ENCODE measurements at regions not wholly inside any gene's neighbourhood (a gene's known extent, or its start where the extent isn't known, plus 50 kb on each side); places are given as distances from the start of the nearest gene placed in this dataset.

DNA sequence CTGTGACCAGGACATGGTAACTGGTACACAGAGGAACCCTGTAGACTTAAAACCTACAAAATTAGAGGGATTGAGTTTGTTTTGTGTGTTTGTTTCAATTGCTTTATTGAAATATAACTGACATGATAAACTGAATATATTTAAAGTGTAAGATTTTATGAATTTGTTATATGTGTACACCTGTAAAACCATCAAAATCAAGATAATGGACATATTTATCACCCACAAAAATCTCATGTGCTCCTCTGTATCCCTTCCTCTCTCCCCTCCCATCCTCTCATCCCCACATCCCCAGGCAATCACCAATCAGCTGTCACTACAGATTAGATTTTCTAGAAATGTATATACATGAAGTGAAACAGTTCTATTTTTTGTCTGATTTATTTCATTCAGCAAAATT lies 565.5 kb downstream of the NOVA1 start:
- DNase-seq (ENCODE audit: low read depth) = no peak

DNA sequence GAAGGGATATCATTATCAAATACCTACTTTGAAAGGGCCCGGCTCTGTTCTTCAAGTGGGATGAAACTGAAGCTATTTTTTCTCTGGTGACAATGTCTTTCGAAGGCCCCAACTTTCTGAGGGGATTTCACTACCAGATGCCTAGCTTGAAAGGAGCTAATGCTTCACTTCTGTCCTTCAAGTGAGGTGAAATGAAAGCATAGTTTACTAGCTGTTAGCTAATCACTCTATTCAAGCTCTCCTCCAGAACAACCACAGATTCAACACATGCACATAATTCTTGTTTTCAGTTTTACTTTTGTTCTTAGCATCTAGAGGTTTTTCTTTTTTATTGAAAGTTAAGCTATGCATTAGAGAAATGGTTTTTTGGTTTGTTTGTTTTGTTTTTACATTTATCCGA lies 571.4 kb downstream of the NOVA1 start:
- TF ChIP-seq, protein P1, sequence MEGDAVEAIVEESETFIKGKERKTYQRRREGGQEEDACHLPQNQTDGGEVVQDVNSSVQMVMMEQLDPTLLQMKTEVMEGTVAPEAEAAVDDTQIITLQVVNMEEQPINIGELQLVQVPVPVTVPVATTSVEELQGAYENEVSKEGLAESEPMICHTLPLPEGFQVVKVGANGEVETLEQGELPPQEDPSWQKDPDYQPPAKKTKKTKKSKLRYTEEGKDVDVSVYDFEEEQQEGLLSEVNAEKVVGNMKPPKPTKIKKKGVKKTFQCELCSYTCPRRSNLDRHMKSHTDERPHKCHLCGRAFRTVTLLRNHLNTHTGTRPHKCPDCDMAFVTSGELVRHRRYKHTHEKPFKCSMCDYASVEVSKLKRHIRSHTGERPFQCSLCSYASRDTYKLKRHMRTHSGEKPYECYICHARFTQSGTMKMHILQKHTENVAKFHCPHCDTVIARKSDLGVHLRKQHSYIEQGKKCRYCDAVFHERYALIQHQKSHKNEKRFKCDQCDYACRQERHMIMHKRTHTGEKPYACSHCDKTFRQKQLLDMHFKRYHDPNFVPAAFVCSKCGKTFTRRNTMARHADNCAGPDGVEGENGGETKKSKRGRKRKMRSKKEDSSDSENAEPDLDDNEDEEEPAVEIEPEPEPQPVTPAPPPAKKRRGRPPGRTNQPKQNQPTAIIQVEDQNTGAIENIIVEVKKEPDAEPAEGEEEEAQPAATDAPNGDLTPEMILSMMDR (IDR thresholded peaks at IDR 0.05; ENCODE audit: insufficient read depth, low read depth, low read length) = no peak
- no peak for DNase-seq (ENCODE audit: low read depth)
- H3K4me3 ChIP-seq (ENCODE audit: low read depth, low read length) = no peak overlapping the region

More for the DNA sequence above, 565.5 kb downstream of the NOVA1 start:
- H3K4me3 ChIP-seq (ENCODE audit: low read depth, low read length) = no peak overlapping the region
- TF ChIP-seq, protein P1 (IDR thresholded peaks at IDR 0.05; ENCODE audit: insufficient read depth, low read depth, low read length) = no peak

DNA sequence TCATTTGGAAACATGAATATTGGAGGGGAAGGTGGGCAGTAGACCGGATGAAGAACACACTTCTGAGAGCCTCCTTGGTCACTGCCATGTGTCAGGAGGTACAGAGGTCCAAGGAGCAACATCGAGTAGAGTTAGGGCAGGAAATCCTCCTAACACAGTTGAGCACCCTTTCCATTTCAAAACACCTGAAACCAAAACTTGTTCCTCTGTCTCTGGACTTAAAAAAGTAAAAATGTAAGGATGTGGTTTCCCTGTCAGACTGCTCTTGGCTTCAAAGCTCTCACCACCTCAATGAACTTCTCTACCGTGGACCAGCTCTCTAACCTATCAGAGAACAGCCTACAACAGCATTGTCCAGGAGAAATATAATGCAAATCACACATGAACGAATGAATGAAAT lies 573.9 kb downstream of the NOVA1 start:
- H3K4me3 ChIP-seq (ENCODE audit: low read depth, low read length) = no peak overlapping the region
- TF ChIP-seq, protein P1 (IDR thresholded peaks at IDR 0.05; ENCODE audit: insufficient read depth, low read depth, low read length) = no peak
- no peak for DNase-seq (ENCODE audit: low read depth)

DNA sequence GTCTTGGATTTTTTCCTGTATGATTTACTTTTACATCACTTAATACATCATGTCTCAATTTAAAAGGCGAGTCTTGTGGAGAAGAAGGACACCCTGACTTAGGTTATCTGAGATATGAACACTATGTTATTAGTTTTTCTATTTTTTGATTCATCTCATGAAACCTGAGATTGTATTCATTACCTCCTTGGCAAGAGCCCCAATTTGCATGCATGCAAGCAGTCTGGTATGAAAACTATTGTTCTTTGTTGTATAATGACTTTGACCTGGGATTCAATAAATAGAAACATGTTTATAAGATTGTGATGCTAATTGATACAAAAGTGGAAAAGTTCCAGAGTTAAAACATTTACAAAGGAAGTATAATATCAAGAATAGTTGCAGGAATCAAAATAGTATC lies 576.1 kb downstream of the NOVA1 start:
- TF ChIP-seq, protein P1 (IDR thresholded peaks at IDR 0.05; ENCODE audit: insufficient read depth, low read depth, low read length) = no peak
- H3K4me3 ChIP-seq (ENCODE audit: low read depth, low read length) = no peak overlapping the region
- no peak for DNase-seq (ENCODE audit: low read depth)

DNA sequence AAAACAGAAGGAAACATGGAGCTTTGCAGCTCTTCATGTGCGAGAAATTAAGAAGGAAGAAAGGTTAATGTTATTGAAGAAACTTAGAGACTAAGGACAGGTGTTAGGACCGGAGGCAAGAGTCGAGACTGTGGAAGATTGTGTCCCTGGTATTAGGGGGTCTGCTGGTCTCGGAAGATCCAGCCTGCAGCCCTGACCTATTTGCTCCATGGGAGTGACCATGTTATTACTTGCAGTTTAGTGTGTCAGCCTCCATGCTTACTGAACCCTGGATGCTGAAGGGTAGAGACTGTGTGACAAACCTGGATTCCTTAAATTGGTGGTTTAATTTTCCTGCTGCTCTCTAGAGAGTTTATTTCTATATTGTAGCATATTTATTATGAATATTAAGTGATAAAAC lies 580.6 kb downstream of the NOVA1 start:
- H3K4me3 ChIP-seq (ENCODE audit: low read depth, low read length) = no peak overlapping the region
- no peak for DNase-seq (ENCODE audit: low read depth)
- TF ChIP-seq, protein P1 (IDR thresholded peaks at IDR 0.05; ENCODE audit: insufficient read depth, low read depth, low read length) = no peak

DNA sequence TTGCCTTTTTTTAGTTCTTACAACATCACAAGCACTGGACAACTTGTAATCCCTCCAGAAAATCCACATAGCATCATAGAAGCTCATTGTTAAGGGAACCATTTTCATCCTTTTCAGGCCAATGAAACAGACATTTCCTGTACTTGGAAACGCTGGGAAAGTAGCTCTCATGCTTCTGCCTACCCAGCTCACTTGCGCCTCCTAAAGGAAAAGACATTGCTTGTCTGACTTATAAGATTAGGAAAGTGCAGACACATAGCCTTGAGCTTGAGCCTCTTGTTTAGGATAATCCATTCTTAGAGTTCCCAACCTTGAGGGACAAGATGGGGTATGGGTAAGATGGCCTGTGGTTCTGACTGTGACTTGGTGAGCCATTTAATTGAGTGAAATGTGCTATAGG lies 589.5 kb downstream of the NOVA1 start:
- peak; percentile 1 for DNase-seq (ENCODE audit: low read depth)
- TF ChIP-seq, protein P1 (IDR thresholded peaks at IDR 0.05; ENCODE audit: insufficient read depth, low read depth, low read length) = no peak
- no peak overlapping the region for H3K4me3 ChIP-seq (ENCODE audit: low read depth, low read length)

DNA sequence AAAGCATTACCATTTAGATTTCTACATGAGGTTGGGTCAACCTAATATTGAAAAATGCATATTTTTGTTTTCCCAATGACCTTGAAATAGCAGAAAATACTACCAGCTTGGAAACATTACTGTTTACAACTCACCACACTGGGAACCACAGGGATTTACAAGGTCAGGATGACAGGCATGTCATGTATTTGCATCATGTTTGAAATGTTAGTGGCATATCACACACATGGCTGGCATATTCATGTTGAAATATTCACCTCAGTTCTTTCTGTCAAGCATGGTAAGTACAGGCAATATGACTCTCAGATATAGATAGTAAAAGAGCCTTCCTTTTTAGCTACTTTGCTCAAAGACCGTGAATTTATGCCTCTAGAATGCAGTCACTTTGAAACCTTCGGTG lies 593.5 kb downstream of the NOVA1 start:
- TF ChIP-seq, protein P1 (IDR thresholded peaks at IDR 0.05; ENCODE audit: insufficient read depth, low read depth, low read length) = no peak
- no peak for DNase-seq (ENCODE audit: low read depth)
- no peak overlapping the region for H3K4me3 ChIP-seq (ENCODE audit: low read depth, low read length)
